ENCODE measurements at regions not wholly inside any gene's neighbourhood (a gene's known extent, or its start where the extent isn't known, plus 50 kb on each side); places are given as distances from the start of the nearest gene placed in this dataset.

DNA sequence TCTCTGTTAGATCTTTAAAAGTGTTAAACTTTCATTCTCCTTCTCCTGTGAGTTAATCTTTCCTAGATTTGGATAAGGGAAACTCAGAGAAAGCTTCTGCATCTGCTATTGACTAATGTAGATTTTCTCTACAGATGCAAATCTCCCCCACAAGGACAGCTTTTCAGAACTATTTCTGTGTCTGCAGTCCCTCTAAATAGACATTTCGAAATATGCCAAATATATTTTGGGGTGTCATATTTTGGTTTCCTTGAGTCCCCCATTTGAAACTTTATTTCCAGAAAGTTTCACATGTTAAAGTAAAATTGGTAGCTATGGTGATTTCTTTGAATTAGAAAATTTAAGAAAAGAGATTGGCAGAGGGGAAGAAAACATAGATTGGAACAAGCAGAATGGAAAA lies 852.3 kb upstream of the ALCAM start:
- CTCF ChIA-PET = no interaction called here
- no peaks in the 10 kb centered on the region; the same call in 1 of the 2 replicates for H3K4me1 ChIP-seq (ENCODE audit: control insufficient read depth, insufficient read depth, low read length)
- DNase-seq (ENCODE audit: low read depth, low spot score) (no peak), ATAC-seq (no peak)
- intact Hi-C loops (cut with micrococcal nuclease; ENCODE audit: unreplicated experiment) = no loop called here
- no peak for TF ChIP-seq SIN3A (IDR thresholded peaks at IDR 0.05; ENCODE audit: borderline replicate concordance, insufficient read depth, low read depth, low read length)
- TF ChIP-seq, protein P1, sequence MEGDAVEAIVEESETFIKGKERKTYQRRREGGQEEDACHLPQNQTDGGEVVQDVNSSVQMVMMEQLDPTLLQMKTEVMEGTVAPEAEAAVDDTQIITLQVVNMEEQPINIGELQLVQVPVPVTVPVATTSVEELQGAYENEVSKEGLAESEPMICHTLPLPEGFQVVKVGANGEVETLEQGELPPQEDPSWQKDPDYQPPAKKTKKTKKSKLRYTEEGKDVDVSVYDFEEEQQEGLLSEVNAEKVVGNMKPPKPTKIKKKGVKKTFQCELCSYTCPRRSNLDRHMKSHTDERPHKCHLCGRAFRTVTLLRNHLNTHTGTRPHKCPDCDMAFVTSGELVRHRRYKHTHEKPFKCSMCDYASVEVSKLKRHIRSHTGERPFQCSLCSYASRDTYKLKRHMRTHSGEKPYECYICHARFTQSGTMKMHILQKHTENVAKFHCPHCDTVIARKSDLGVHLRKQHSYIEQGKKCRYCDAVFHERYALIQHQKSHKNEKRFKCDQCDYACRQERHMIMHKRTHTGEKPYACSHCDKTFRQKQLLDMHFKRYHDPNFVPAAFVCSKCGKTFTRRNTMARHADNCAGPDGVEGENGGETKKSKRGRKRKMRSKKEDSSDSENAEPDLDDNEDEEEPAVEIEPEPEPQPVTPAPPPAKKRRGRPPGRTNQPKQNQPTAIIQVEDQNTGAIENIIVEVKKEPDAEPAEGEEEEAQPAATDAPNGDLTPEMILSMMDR (IDR thresholded peaks at IDR 0.05) = no peak
- TF ChIP-seq, protein P2, sequence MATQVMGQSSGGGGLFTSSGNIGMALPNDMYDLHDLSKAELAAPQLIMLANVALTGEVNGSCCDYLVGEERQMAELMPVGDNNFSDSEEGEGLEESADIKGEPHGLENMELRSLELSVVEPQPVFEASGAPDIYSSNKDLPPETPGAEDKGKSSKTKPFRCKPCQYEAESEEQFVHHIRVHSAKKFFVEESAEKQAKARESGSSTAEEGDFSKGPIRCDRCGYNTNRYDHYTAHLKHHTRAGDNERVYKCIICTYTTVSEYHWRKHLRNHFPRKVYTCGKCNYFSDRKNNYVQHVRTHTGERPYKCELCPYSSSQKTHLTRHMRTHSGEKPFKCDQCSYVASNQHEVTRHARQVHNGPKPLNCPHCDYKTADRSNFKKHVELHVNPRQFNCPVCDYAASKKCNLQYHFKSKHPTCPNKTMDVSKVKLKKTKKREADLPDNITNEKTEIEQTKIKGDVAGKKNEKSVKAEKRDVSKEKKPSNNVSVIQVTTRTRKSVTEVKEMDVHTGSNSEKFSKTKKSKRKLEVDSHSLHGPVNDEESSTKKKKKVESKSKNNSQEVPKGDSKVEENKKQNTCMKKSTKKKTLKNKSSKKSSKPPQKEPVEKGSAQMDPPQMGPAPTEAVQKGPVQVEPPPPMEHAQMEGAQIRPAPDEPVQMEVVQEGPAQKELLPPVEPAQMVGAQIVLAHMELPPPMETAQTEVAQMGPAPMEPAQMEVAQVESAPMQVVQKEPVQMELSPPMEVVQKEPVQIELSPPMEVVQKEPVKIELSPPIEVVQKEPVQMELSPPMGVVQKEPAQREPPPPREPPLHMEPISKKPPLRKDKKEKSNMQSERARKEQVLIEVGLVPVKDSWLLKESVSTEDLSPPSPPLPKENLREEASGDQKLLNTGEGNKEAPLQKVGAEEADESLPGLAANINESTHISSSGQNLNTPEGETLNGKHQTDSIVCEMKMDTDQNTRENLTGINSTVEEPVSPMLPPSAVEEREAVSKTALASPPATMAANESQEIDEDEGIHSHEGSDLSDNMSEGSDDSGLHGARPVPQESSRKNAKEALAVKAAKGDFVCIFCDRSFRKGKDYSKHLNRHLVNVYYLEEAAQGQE (IDR thresholded peaks at IDR 0.05; ENCODE audit: insufficient read depth in 1 of 2, low read depth in 2 of 2, low read length in 1 of 2) = no peak
- TF ChIP-seq POLR2AphosphoS5 (IDR thresholded peaks at IDR 0.05; ENCODE audit: low read depth, low read length) = no peak
- TF ChIP-seq TCF7L2 (IDR thresholded peaks at IDR 0.05; ENCODE audit: low read depth, low read length) = no peak
- H3K9me3 ChIP-seq (ENCODE audit: control insufficient read depth, insufficient read depth, low read depth, low read length) = no peaks in the 10 kb centered on the region
- no TSS peak for BruUV-seq (replicated peaks)
- H3K36me3 ChIP-seq (ENCODE audit: control insufficient read depth, insufficient read depth, low read length) = no peaks in the 10 kb centered on the region
- in situ Hi-C loops (cut with HindIII; ENCODE audit: low pct_unique_long_range_greater_than_20kb, low sequenced_read_pairs) = no loop called here
- no peak overlapping the region for H3K27ac ChIP-seq (ENCODE audit: low read length)
- H3K27me3 ChIP-seq (ENCODE audit: control insufficient read depth, insufficient read depth, low read length) = no peaks in the 10 kb centered on the region
- H3K4me3 ChIP-seq (ENCODE audit: low read depth in 2 of 2, low read length in 2 of 2) = no peak overlapping the region
- POLR2A ChIA-PET = no interaction called here

DNA sequence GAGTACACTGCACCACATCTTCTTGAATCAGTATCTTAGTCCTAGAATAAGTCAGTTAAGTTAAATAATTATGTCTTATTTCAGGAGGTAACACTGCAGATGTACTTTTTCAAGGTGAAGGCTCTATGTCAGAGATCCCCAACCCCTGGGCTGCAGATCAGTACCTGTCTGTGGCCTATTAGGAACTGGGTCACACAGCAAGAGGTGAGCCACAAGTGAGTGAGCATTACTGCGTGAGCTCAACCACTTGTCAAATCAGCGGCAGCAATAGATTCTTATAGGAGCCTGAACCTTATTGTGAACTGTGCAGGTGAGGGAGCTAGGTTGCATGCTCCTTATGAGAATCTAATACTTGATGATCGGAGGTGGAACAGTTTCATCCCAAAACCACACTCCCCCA lies 851.9 kb upstream of the ALCAM start:
- Histone ChIP-seq H3K9me3 (ENCODE audit: control insufficient read depth, insufficient read depth, low read depth, low read length) (no peaks in the 10 kb centered on the region), H3K4me1 (ENCODE audit: control insufficient read depth, insufficient read depth, low read length) (no peaks in the 10 kb centered on the region; the same call in 1 of the 2 replicates), H3K27me3 (ENCODE audit: control insufficient read depth, insufficient read depth, low read length) (no peaks in the 10 kb centered on the region), H3K27ac (ENCODE audit: low read length) (no peak overlapping the region), H3K36me3 (ENCODE audit: control insufficient read depth, insufficient read depth, low read length) (no peaks in the 10 kb centered on the region), H3K4me3 (ENCODE audit: low read depth in 2 of 2, low read length in 2 of 2) (no peak overlapping the region)
- intact Hi-C loops (cut with micrococcal nuclease; ENCODE audit: unreplicated experiment) = no loop called here
- ATAC-seq (no peak), DNase-seq (ENCODE audit: low read depth, low spot score) (no peak)
- POLR2A ChIA-PET = no interaction called here
- BruUV-seq (replicated peaks) = no TSS peak
- CTCF ChIA-PET = no interaction called here
- TF ChIP-seq, protein P1 (IDR thresholded peaks at IDR 0.05) = no peak
- TF ChIP-seq TCF7L2 (IDR thresholded peaks at IDR 0.05; ENCODE audit: low read depth, low read length) = no peak
- no peak for TF ChIP-seq SIN3A (IDR thresholded peaks at IDR 0.05; ENCODE audit: borderline replicate concordance, insufficient read depth, low read depth, low read length)
- no peak for TF ChIP-seq POLR2AphosphoS5 (IDR thresholded peaks at IDR 0.05; ENCODE audit: low read depth, low read length)
- TF ChIP-seq, protein P2 (IDR thresholded peaks at IDR 0.05; ENCODE audit: insufficient read depth in 1 of 2, low read depth in 2 of 2, low read length in 1 of 2) = no peak
- in situ Hi-C loops (cut with HindIII; ENCODE audit: low pct_unique_long_range_greater_than_20kb, low sequenced_read_pairs) = no loop called here
